SU-DHL-6 (cell line): ENCODE measurements at regions not wholly inside any gene's neighbourhood (a gene's known extent, or its start where the extent isn't known, plus 50 kb on each side); places are given as distances from the start of the nearest gene placed in this dataset.

Experiments
- H2AFZ ChIP-seq: fragments of 200-600 bp; sonication (generic); 2 replicates; pipeline ENCODE4 v1.6.1; 2014; ENCODE audit warnings: low read depth, mild to moderate bottlenecking, moderate library complexity, mixed read lengths, antibody characterized with exemption, low read length; ENCODE audit not compliant: severe bottlenecking
- H3F3A ChIP-seq: fragments of 200-600 bp; shearing (Covaris generic); 2 replicates; pipeline ENCODE4 v1.6.0; 2016; ENCODE audit warnings: antibody characterized with exemption, mild to moderate bottlenecking; ENCODE audit not compliant: insufficient read depth
- H3K27ac ChIP-seq: fragments of 200-600 bp; sonication (generic); 2 replicates; pipeline ENCODE4 v1.5.1; 2016; ENCODE audit warnings: low read depth, mild to moderate bottlenecking, low read length, moderate library complexity, mixed read lengths
- H3K27me3 ChIP-seq: fragments of 200-600 bp; sonication (generic), shearing (Covaris generic); 2 replicates; pipeline ENCODE4 v1.6.0; 2014; ENCODE audit warnings: mild to moderate bottlenecking, low read length
- H3K36me3 ChIP-seq: fragments of 200-600 bp; sonication (generic); 2 replicates; pipeline ENCODE4 v1.6.1; 2014; ENCODE audit warnings: mild to moderate bottlenecking, low read length, mixed read lengths
- H3K4me2 ChIP-seq: fragments of 300-600, 200-600 bp; shearing (Covaris generic), sonication (generic); 2 replicates; pipeline ENCODE4 v1.6.0; 2014; ENCODE audit warnings: low read length, low read depth, mild to moderate bottlenecking; ENCODE audit not compliant: poor library complexity, severe bottlenecking
- H3K4me3 ChIP-seq: fragments of 200-600 bp; sonication (generic); 2 replicates; pipeline ENCODE4 v1.5.1; 2014; ENCODE audit warnings: antibody characterized with exemption, low read length, mild to moderate bottlenecking, mixed read lengths; ENCODE audit not compliant: insufficient read depth, poor library complexity, severe bottlenecking
- H3K79me2 ChIP-seq: fragments of 200-600 bp; sonication (generic); 2 replicates; pipeline ENCODE4 v1.6.1; 2014; ENCODE audit warnings: mild to moderate bottlenecking, low read length, moderate library complexity; ENCODE audit not compliant: insufficient read depth
- H3K9ac ChIP-seq: fragments of 200-600 bp; sonication (generic); 2 replicates; pipeline ENCODE4 v1.7.0; 2014; ENCODE audit warnings: mild to moderate bottlenecking, low read length
- H3K9me2 ChIP-seq: fragments of 200-600 bp; sonication (generic); replicated peaks from 2 replicates; pipeline ENCODE4 v1.6.1; 2014; ENCODE audit warnings: low read length; ENCODE audit not compliant: insufficient read depth
- H3K9me3 ChIP-seq: fragments of 200-600 bp; sonication (generic); 2 replicates; pipeline ENCODE4 v1.6.1; 2014; ENCODE audit warnings: low read length, mixed read lengths; ENCODE audit not compliant: insufficient read depth
- H4K20me1 ChIP-seq: fragments of 200-600 bp; sonication (generic); 2 replicates; pipeline ENCODE4 v1.6.1; 2014; ENCODE audit warnings: low read depth, mild to moderate bottlenecking, antibody characterized with exemption, low read length, moderate library complexity, mixed read lengths
- CTCF ChIP-seq: fragments of 200-600 bp; sonication (generic); IDR thresholded peaks from one replicate; pipeline ENCODE4 v1.5.1; 2017; ENCODE audit warnings: antibody characterized with exemption, mild to moderate bottlenecking, low read length, moderate library complexity; ENCODE audit not compliant: insufficient read depth, poor library complexity, severe bottlenecking
- EZH2phosphoT487 ChIP-seq: fragments of 200-600 bp; sonication (generic), shearing (Covaris generic); conservative IDR thresholded peaks from 2 replicates; pipeline ENCODE4 v1.6.1; 2018; ENCODE audit warnings: mild to moderate bottlenecking, antibody characterized with exemption, low read length, moderate library complexity, mixed read lengths

- Histone ChIP-seq H2AFZ (no peak overlapping the region), H3K4me3 (no peak overlapping the region), H3K79me2 (no peaks in the 10 kb centered on the region), H3K9me3 (no peaks in the 10 kb centered on the region), H3K4me2 (no peak overlapping the region), H3K27ac (no peak overlapping the region), H3K36me3 (0 out of 2 replicates have a peak, but pooled peaks cover 1% of the 10 kb centered on the region), H4K20me1 (no peaks in the 10 kb centered on the region), H3K9me2 (no peaks in the 10 kb centered on the region), H3K9ac (no peak overlapping the region), H3K27me3 (no peaks in the 10 kb centered on the region), H3F3A (no peaks in the 10 kb centered on the region)
- no peak for TF ChIP-seq EZH2phosphoT487
- TF ChIP-seq CTCF, result no peak
These were observed 61.4 kb downstream of the SLC41A2 start for GRCh38 chr12:104896710-104897109.

- Histone ChIP-seq H3K27me3 (no peaks in the 10 kb centered on the region), H3K9me2 (no peaks in the 10 kb centered on the region), H3K9ac (no peak overlapping the region), H2AFZ (no peak overlapping the region), H3K36me3 (no peaks in the 10 kb centered on the region), H3K79me2 (no peaks in the 10 kb centered on the region), H3F3A (no peaks in the 10 kb centered on the region), H3K4me2 (no peak overlapping the region), H3K4me3 (no peak overlapping the region), H3K9me3 (no peaks in the 10 kb centered on the region), H3K27ac (no peak overlapping the region), H4K20me1 (no peaks in the 10 kb centered on the region)
- TF ChIP-seq EZH2phosphoT487, result no peak
- no peak for TF ChIP-seq CTCF
These were observed 61.9 kb downstream of the SLC41A2 start for GRCh38 chr12:104896146-104896545.

GRCh38 chr12:104895415-104895814, 62.7 kb downstream of the SLC41A2 start:
- Histone ChIP-seq H3K27me3 (no peaks in the 10 kb centered on the region), H3K9me3 (no peaks in the 10 kb centered on the region), H3K27ac (no peak overlapping the region), H3K9me2 (no peaks in the 10 kb centered on the region), H3F3A (no peaks in the 10 kb centered on the region), H4K20me1 (no peaks in the 10 kb centered on the region), H3K9ac (no peak overlapping the region), H2AFZ (no peak overlapping the region), H3K79me2 (no peaks in the 10 kb centered on the region), H3K4me3 (no peak overlapping the region), H3K4me2 (no peak overlapping the region), H3K36me3 (no peaks in the 10 kb centered on the region)
- TF ChIP-seq EZH2phosphoT487, result no peak
- no peak for TF ChIP-seq CTCF
